Prostate gland (tissue), 2 donors: ENCODE measurements at regions not wholly inside any gene's neighbourhood (a gene's known extent, or its start where the extent isn't known, plus 50 kb on each side); places are given as distances from the start of the nearest gene placed in this dataset.

Source experiments
- DNase-seq: peaks from one replicate; pipeline ENCODE4 v3.0.0-alpha.2; 2019; ENCODE audit warnings: low spot score
- H3K27ac ChIP-seq, 2 donors: fragments of 200-600 bp; sonication (generic); 2 replicates each; pipeline ENCODE4 v1.5.1; 2017 to 2019
- H3K27me3 ChIP-seq: fragments of 200-600 bp; sonication (generic); replicated peaks from 2 replicates; pipeline ENCODE4 v1.5.1; 2019; ENCODE audit not compliant: insufficient read depth
- H3K36me3 ChIP-seq, 2 donors: fragments of 200-600 bp; sonication (generic); 1 replicate in 1 of 2; 2 replicates in 1 of 2; pipeline versions ENCODE4 v1.5.1 to v1.8.1; 2017 to 2019
- H3K4me1 ChIP-seq: fragments of 200-600 bp; sonication (generic); replicated peaks from 2 replicates; pipeline ENCODE4 v1.5.1; 2019
- H3K4me3 ChIP-seq, 2 donors: fragments of 200-600 bp; sonication (generic); 2 replicates each; pipeline ENCODE4 v1.5.1; 2017 to 2019
- H3K9me3 ChIP-seq: fragments of 200-600 bp; sonication (generic); 2 replicates; pipeline ENCODE4 v1.5.1; 2017
- POLR2A ChIP-seq: fragments of 450-650 bp; IDR thresholded peaks from one replicate; pipeline ENCODE4 v1.6.1; 2016; ENCODE audit warnings: antibody characterized with exemption, mild to moderate bottlenecking
- POLR2AphosphoS5 ChIP-seq: sonication (generic); formaldehyde crosslinking; IDR thresholded peaks from one replicate; pipeline ENCODE4 v1.6.1; 2017; ENCODE audit warnings: antibody characterized with exemption
- WGBS: methylation state at CpG from one replicate; pipeline ENCODE4 v1.1.5; 2018; 5-methylcytosine and 5-hydroxymethylcytosine counted together
- intact Hi-C: fragments of 100-400 bp; cut with DNase I; formaldehyde crosslinking; loops from one replicate; pipeline ENCODE4 v1.14.2; 2022
- TF ChIP-seq, protein P1 (sequence below), 4 experiments: fragments of 200-600 bp in 2 of 4; fragments of 450-650 bp in 2 of 4; sonication (generic) in 2 of 4; IDR thresholded peaks; 1 replicate in 3 of 4; 2 replicates in 1 of 4; pipeline ENCODE4 v1.5.1; 2016 to 2019; ENCODE audit warnings: antibody characterized with exemption in 4 of 4, mild to moderate bottlenecking in 2 of 4, moderate library complexity in 2 of 4

GRCh38 chrX:68914479-68914946, 85.7 kb downstream of the EFNB1 start:
- Histone ChIP-seq H3K36me3 (no peaks in the 10 kb centered on the region), H3K27ac (no peak overlapping the region), H3K27me3 (no peaks in the 10 kb centered on the region), H3K9me3 (no peaks in the 10 kb centered on the region), H3K4me1 (no peaks in the 10 kb centered on the region), H3K4me3 (no peak overlapping the region)
- WGBS, result 88% methylated on average over 3 of the region's 8 CpGs
- TF ChIP-seq, protein P1, sequence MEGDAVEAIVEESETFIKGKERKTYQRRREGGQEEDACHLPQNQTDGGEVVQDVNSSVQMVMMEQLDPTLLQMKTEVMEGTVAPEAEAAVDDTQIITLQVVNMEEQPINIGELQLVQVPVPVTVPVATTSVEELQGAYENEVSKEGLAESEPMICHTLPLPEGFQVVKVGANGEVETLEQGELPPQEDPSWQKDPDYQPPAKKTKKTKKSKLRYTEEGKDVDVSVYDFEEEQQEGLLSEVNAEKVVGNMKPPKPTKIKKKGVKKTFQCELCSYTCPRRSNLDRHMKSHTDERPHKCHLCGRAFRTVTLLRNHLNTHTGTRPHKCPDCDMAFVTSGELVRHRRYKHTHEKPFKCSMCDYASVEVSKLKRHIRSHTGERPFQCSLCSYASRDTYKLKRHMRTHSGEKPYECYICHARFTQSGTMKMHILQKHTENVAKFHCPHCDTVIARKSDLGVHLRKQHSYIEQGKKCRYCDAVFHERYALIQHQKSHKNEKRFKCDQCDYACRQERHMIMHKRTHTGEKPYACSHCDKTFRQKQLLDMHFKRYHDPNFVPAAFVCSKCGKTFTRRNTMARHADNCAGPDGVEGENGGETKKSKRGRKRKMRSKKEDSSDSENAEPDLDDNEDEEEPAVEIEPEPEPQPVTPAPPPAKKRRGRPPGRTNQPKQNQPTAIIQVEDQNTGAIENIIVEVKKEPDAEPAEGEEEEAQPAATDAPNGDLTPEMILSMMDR (IDR thresholded peaks at IDR 0.05), result no peak
- no peak for TF ChIP-seq POLR2A
- TF ChIP-seq POLR2AphosphoS5, result no peak
- DNase-seq, result no peak
- intact Hi-C loops, result no loop called here

DNA sequence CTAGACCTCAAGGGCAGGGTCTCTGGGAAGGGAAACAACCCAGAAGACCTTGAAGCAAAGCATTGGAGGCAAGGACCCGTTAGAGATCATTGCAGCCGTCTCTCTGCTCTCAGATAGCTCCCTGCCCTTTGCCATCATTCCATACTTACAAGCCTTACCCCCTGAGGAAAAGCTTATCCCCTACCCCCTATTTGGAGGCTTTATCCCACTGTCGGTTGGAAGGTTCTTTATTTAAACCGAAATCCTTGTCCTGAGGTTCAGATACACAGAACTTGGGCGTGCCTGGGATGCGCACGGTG, 84.4 kb downstream of the EFNB1 start:
- Histone ChIP-seq H3K36me3 (no peaks in the 10 kb centered on the region), H3K4me1 (no peaks in the 10 kb centered on the region), H3K4me3 (no peak overlapping the region), H3K27me3 (no peaks in the 10 kb centered on the region), H3K27ac (no peak overlapping the region), H3K9me3 (no peaks in the 10 kb centered on the region)
- 89% methylated on average over 7 of the region's 7 CpGs for WGBS
- TF ChIP-seq, protein P1 (IDR thresholded peaks at IDR 0.05), result no peak
- intact Hi-C loops, result no loop called here
- no peak for DNase-seq

GRCh38 chrX:68912113-68912512, 83.3 kb downstream of the EFNB1 start:
- 43% methylated on average over 16 of the region's 26 CpGs for WGBS
- Histone ChIP-seq H3K27ac (no peak overlapping the region), H3K27me3 (no peaks in the 10 kb centered on the region), H3K4me1 (no peaks in the 10 kb centered on the region), H3K36me3 (no peaks in the 10 kb centered on the region), H3K4me3 (no peak overlapping the region), H3K9me3 (no peaks in the 10 kb centered on the region)
- no peak for TF ChIP-seq POLR2AphosphoS5
- TF ChIP-seq, protein P1 (IDR thresholded peaks at IDR 0.05), result no peak
- no peak for TF ChIP-seq POLR2A
- intact Hi-C loops, result no loop called here
- no peak for DNase-seq

- Histone ChIP-seq H3K4me3 (no peak overlapping the region), H3K27me3 (no peaks in the 10 kb centered on the region), H3K36me3 (no peaks in the 10 kb centered on the region), H3K9me3 (no peaks in the 10 kb centered on the region), H3K4me1 (no peaks in the 10 kb centered on the region), H3K27ac (no peak overlapping the region)
- intact Hi-C loops, result no loop called here
- TF ChIP-seq POLR2AphosphoS5 (no peak), POLR2A (no peak)
- TF ChIP-seq, protein P1 (IDR thresholded peaks at IDR 0.05), result no peak
- 82% methylated on average over 3 of the region's 3 CpGs for WGBS
- no peak for DNase-seq
Observed at GRCh38 chrX:68910731-68911428, 82.1 kb downstream of the EFNB1 start.

- no peak for DNase-seq
- Histone ChIP-seq H3K27ac (no peak overlapping the region), H3K36me3 (no peaks in the 10 kb centered on the region), H3K4me1 (no peaks in the 10 kb centered on the region), H3K9me3 (no peaks in the 10 kb centered on the region), H3K27me3 (no peaks in the 10 kb centered on the region), H3K4me3 (no peak overlapping the region)
- TF ChIP-seq POLR2AphosphoS5 (no peak), POLR2A (no peak)
- TF ChIP-seq, protein P1 (IDR thresholded peaks at IDR 0.05), result no peak
- intact Hi-C loops, result no loop called here
- 89% methylated on average over 2 of the region's 2 CpGs for WGBS
Observed at GRCh38 chrX:68909945-68910344, 81.1 kb downstream of the EFNB1 start.
